Endothelial cell of umbilical vein (primary cell): ENCODE measurements at regions not wholly inside any gene's neighbourhood (a gene's known extent, or its start where the extent isn't known, plus 50 kb on each side); places are given as distances from the start of the nearest gene placed in this dataset.

Experiments used
- BruUV-seq: library from RNA; stranded (reverse); fragments of 400-500 nt; replicated peaks from 2 replicates; lab custom pipeline; 2021; lab: Mats Ljungman, UMichigan
- CTCF ChIA-PET: fragments of 300-600, 350-600 bp; sonication (Branson Sonifier 250); formaldehyde crosslinking; loops from one replicate; lab custom pipeline; 2021; ENCODE audit warnings: antibody characterized with exemption, inconsistent platforms; lab: Charles Lee
- POLR2A ChIA-PET: fragments of 300-600, 350-600 bp; sonication (Branson Sonifier 250); formaldehyde crosslinking; loops from one replicate; lab custom pipeline; 2021; ENCODE audit warnings: antibody characterized with exemption, inconsistent platforms; lab: Charles Lee
- DNase-seq: peaks from one replicate; pipeline ENCODE4 v3.0.0-alpha.2; 2011; ENCODE audit warnings: low read depth, low spot score
- FAIRE-seq: peaks from 2 replicates; lab custom pipeline; 2011; peaks lifted over from hg19 to GRCh38; lab: Jason Lieb, UNC
- H2AFZ ChIP-seq: 2 replicates; pipeline ENCODE4 v1.6.0; 2012; ENCODE audit warnings: low read depth, low read length, control low read depth, inconsistent platforms
- H3K27ac ChIP-seq: 2 replicates; pipeline ENCODE4 v1.5.1; 2011; ENCODE audit warnings: low read depth, mild to moderate bottlenecking, control low read depth, low read length, moderate library complexity; ENCODE audit not compliant: insufficient read depth
- H3K27me3 ChIP-seq, 2 experiments: 2 replicates each; pipeline versions ENCODE4 v1.6.0 to v1.6.1; 2011; ENCODE audit warnings: low read length in 2 of 2, mixed read lengths in 1 of 2; ENCODE audit not compliant: control insufficient read depth in 2 of 2, insufficient read depth in 2 of 2
- H3K36me3 ChIP-seq, 2 experiments: 2 replicates in 1 of 2; 3 replicates in 1 of 2; pipeline ENCODE4 v1.5.1; 2011; ENCODE audit warnings: low read length in 2 of 2, mild to moderate bottlenecking in 1 of 2, moderate library complexity in 1 of 2; ENCODE audit not compliant: control insufficient read depth in 2 of 2, insufficient read depth in 2 of 2; ENCODE audit errors: extremely low read depth in 1 of 2
- H3K4me1 ChIP-seq: 3 replicates; pipeline ENCODE4 v1.5.1; 2011; ENCODE audit warnings: mild to moderate bottlenecking, low read length; ENCODE audit not compliant: control insufficient read depth, insufficient read depth; ENCODE audit errors: extremely low read depth
- H3K4me2 ChIP-seq: 2 replicates; pipeline ENCODE4 v1.6.1; 2011; ENCODE audit warnings: low read length, control low read depth, mixed read lengths; ENCODE audit not compliant: insufficient read depth
- H3K4me3 ChIP-seq, 3 experiments: fragments of 200-600 bp in 1 of 3; sonication (generic), shearing (Covaris generic) in 1 of 3; replicated peaks in 1 of 3; 2 replicates each; pipeline ENCODE4 v1.5.1; 2011 to 2016; ENCODE audit warnings: control low read depth in 3 of 3, low read length in 3 of 3, mild to moderate bottlenecking in 2 of 3, inconsistent platforms in 1 of 3, low read depth in 1 of 3, moderate library complexity in 1 of 3; ENCODE audit not compliant: insufficient read depth in 1 of 3
- H3K79me2 ChIP-seq: 2 replicates; pipeline ENCODE4 v1.6.0; 2012; ENCODE audit warnings: low read length, inconsistent platforms; ENCODE audit not compliant: control insufficient read depth, insufficient read depth
- H3K9ac ChIP-seq: replicated peaks from 2 replicates; pipeline ENCODE3; 2011; ENCODE audit warnings: low read length, control low read depth; ENCODE audit not compliant: insufficient read depth; ENCODE audit errors: extremely low read depth
- H3K9me1 ChIP-seq: replicated peaks from 3 replicates; pipeline ENCODE4 v1.6.0; 2011; ENCODE audit warnings: mild to moderate bottlenecking, low read length; ENCODE audit not compliant: control insufficient read depth, insufficient read depth; ENCODE audit errors: extremely low read depth
- H3K9me3 ChIP-seq: replicated peaks from 2 replicates; pipeline ENCODE4 v1.5.1; 2012; ENCODE audit warnings: low read length, inconsistent platforms; ENCODE audit not compliant: control insufficient read depth, insufficient read depth
- H4K20me1 ChIP-seq: replicated peaks from 2 replicates; pipeline ENCODE3; 2011; ENCODE audit warnings: mild to moderate bottlenecking, low read length; ENCODE audit not compliant: control insufficient read depth, insufficient read depth; ENCODE audit errors: extremely low read depth
- EZH2 ChIP-seq: IDR thresholded peaks from 2 replicates; pipeline ENCODE4 v1.6.1; 2012; ENCODE audit warnings: borderline replicate concordance, low read depth, mild to moderate bottlenecking, moderate library complexity, low read length, inconsistent platforms; ENCODE audit not compliant: severe bottlenecking
- FOS ChIP-seq: IDR thresholded peaks from 2 replicates; pipeline ENCODE4 v1.6.1; 2011; ENCODE audit warnings: mild to moderate bottlenecking, low read length, moderate library complexity, borderline replicate concordance; ENCODE audit not compliant: insufficient read depth
- GATA2 ChIP-seq: IDR thresholded peaks from 2 replicates; pipeline ENCODE4 v1.7.0; 2011; ENCODE audit warnings: low read depth, mild to moderate bottlenecking, moderate library complexity, mixed read lengths, low read length; ENCODE audit not compliant: insufficient read length, insufficient read depth
- JUN ChIP-seq: IDR thresholded peaks from 2 replicates; pipeline ENCODE4 v1.6.1; 2011; ENCODE audit warnings: borderline replicate concordance, low read depth; ENCODE audit not compliant: insufficient read length, insufficient read depth
- MYC ChIP-seq: IDR thresholded peaks from one replicate; pipeline ENCODE4 v1.6.1; 2011; ENCODE audit warnings: mild to moderate bottlenecking, low read depth, low read length
- POLR2A ChIP-seq: IDR thresholded peaks from 2 replicates; pipeline ENCODE4 v1.6.1; 2012; ENCODE audit warnings: low read depth, mild to moderate bottlenecking, control low read depth, low read length
- POLR2AphosphoS5 ChIP-seq: IDR thresholded peaks from 2 replicates; pipeline ENCODE4 v1.6.1; 2012; ENCODE audit warnings: low read depth, mild to moderate bottlenecking, control low read depth, low read length, moderate library complexity; ENCODE audit not compliant: insufficient read depth
- dilution Hi-C: fragments of 300-500 bp; cut with MboI; formaldehyde crosslinking; loops from one replicate; pipeline ENCODE4 v1.15.0; 2019; ENCODE audit warnings: low sequenced_read_pairs; ENCODE audit not compliant: extremely low pct_ligation_motif_present
- intact Hi-C: fragments of 100-400 bp; cut with micrococcal nuclease; formaldehyde crosslinking; loops from one replicate; pipeline ENCODE4 v1.10.0; 2022
- TF ChIP-seq, protein P1 (sequence below), 2 donors: IDR thresholded peaks; 1 replicate in 1 of 2; 2 replicates in 1 of 2; pipeline ENCODE4 v1.5.1; 2011; ENCODE audit warnings: low read length in 2 of 2, mild to moderate bottlenecking in 2 of 2, moderate library complexity in 2 of 2, control low read depth in 1 of 2, inconsistent platforms in 1 of 2, low read depth in 1 of 2; ENCODE audit not compliant: insufficient read depth in 1 of 2; ENCODE audit errors: extremely low read depth in 1 of 2
- TF ChIP-seq, protein P2 (sequence below): IDR thresholded peaks from 2 replicates; pipeline ENCODE4 v1.6.1; 2011; ENCODE audit not compliant: insufficient read depth, insufficient read length

DNA sequence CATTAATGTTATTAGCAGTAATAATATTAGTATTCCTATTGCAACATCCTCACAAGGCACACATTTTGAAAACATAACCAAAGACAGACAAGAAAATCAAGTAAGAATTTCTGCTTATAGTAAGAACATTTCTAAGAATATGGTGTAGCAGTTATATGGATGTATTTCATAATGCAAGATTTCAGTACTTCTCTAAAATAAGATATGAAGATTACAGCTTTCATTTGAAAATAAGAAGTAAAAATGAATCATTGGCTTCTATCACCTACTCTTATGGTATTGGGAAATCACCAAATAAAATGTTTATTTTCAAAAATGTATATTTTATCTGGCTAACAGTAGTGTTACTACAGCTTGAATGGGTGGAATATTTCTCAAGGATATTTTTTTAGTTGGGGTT, 103.8 kb upstream of the USP25 start:
- no peak overlapping the region for H3K27ac ChIP-seq
- H3K9me3 ChIP-seq, result no peaks in the 10 kb centered on the region
- H3K9ac ChIP-seq, result no peak overlapping the region
- H3K36me3 ChIP-seq, result no peaks in the 10 kb centered on the region
- no peak overlapping the region for H3K4me2 ChIP-seq
- H3K79me2 ChIP-seq, result no peaks in the 10 kb centered on the region
- H3K27me3 ChIP-seq, result no peaks in the 10 kb centered on the region
- no peak for FAIRE-seq
- ChIA-PET CTCF (interaction anchor here (0.8 kb wide), 1 partner anchor 35 kb away, joined by 3 read pairs; no protein-coding TSS in a partner anchor), POLR2A (no interaction called here)
- dilution Hi-C loops (no loop called here), intact Hi-C loops (no loop called here)
- TF ChIP-seq POLR2AphosphoS5, result no peak
- TF ChIP-seq POLR2A, result no peak
- no peak for TF ChIP-seq FOS
- TF ChIP-seq GATA2, result no peak
- no peak for TF ChIP-seq MYC
- TF ChIP-seq, protein P1, sequence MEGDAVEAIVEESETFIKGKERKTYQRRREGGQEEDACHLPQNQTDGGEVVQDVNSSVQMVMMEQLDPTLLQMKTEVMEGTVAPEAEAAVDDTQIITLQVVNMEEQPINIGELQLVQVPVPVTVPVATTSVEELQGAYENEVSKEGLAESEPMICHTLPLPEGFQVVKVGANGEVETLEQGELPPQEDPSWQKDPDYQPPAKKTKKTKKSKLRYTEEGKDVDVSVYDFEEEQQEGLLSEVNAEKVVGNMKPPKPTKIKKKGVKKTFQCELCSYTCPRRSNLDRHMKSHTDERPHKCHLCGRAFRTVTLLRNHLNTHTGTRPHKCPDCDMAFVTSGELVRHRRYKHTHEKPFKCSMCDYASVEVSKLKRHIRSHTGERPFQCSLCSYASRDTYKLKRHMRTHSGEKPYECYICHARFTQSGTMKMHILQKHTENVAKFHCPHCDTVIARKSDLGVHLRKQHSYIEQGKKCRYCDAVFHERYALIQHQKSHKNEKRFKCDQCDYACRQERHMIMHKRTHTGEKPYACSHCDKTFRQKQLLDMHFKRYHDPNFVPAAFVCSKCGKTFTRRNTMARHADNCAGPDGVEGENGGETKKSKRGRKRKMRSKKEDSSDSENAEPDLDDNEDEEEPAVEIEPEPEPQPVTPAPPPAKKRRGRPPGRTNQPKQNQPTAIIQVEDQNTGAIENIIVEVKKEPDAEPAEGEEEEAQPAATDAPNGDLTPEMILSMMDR (IDR thresholded peaks at IDR 0.05; ENCODE audit: extremely low read depth in 1 of 2, insufficient read depth in 1 of 2, low read depth in 1 of 2, low read length in 2 of 2), result no peak
- TF ChIP-seq JUN, result no peak
- no peak for TF ChIP-seq EZH2
- TF ChIP-seq, protein P2, sequence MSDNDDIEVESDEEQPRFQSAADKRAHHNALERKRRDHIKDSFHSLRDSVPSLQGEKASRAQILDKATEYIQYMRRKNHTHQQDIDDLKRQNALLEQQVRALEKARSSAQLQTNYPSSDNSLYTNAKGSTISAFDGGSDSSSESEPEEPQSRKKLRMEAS, result no peak
- BruUV-seq, result no TSS peak
- no peaks in the 10 kb centered on the region for H3K4me1 ChIP-seq
- no peak overlapping the region for H3K4me3 ChIP-seq
- H2AFZ ChIP-seq, result no peak overlapping the region
- peaks cover 2% of the 10 kb centered on the region for H3K9me1 ChIP-seq
- H4K20me1 ChIP-seq, result no peaks in the 10 kb centered on the region
- DNase-seq, result no peak
